BE2C (cell line): ENCODE measurements at regions not wholly inside any gene's neighbourhood (a gene's known extent, or its start where the extent isn't known, plus 50 kb on each side); places are given as distances from the start of the nearest gene placed in this dataset.

ENCODE experiments used
- DNase-seq: peaks from one replicate; pipeline ENCODE4 v3.0.0-alpha.2; 2020
- H3K27me3 ChIP-seq: fragments of 250-450 bp; sonication (Bioruptor Pico); 2 replicates; pipeline ENCODE4 v1.5.1; 2020; ENCODE audit warnings: mild to moderate bottlenecking
- H3K36me3 ChIP-seq: fragments of 250-450 bp; sonication (Bioruptor Pico); 2 replicates; pipeline ENCODE4 v1.5.1; 2020; ENCODE audit warnings: mild to moderate bottlenecking
- H3K4me1 ChIP-seq: fragments of 250-450 bp; sonication (Bioruptor Pico); 2 replicates; pipeline ENCODE4 v1.5.1; 2020
- H3K4me3 ChIP-seq: 2 replicates; pipeline ENCODE4 v1.5.1; 2011; ENCODE audit warnings: low read depth, low read length
- H3K9me3 ChIP-seq: fragments of 250-450 bp; sonication (Bioruptor Pico); 2 replicates; pipeline ENCODE4 v1.5.1; 2020
- TF ChIP-seq, protein P1 (sequence below): IDR thresholded peaks from 2 replicates; pipeline ENCODE4 v1.5.1; 2012; ENCODE audit warnings: mild to moderate bottlenecking, low read depth, low read length

DNA sequence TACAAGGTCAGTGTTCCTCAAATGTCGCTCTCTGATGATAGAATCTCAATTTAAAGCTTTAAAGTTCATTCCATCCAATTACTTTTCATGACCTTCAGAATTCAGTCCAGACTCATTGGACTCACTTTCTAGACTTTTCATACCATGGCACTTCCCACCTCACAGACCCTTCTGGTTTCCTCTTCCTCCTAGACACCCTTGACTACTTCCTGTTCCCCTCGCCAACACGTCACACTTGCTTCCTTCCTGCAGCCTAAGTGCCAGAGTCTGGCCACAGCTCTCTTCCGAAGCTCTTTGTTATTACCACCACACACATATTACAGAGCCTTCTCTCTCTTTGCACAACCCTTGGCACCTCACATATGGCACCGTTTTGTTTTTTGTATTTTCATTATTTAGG, 59.1 kb upstream of the UMPS start:
- TF ChIP-seq, protein P1, sequence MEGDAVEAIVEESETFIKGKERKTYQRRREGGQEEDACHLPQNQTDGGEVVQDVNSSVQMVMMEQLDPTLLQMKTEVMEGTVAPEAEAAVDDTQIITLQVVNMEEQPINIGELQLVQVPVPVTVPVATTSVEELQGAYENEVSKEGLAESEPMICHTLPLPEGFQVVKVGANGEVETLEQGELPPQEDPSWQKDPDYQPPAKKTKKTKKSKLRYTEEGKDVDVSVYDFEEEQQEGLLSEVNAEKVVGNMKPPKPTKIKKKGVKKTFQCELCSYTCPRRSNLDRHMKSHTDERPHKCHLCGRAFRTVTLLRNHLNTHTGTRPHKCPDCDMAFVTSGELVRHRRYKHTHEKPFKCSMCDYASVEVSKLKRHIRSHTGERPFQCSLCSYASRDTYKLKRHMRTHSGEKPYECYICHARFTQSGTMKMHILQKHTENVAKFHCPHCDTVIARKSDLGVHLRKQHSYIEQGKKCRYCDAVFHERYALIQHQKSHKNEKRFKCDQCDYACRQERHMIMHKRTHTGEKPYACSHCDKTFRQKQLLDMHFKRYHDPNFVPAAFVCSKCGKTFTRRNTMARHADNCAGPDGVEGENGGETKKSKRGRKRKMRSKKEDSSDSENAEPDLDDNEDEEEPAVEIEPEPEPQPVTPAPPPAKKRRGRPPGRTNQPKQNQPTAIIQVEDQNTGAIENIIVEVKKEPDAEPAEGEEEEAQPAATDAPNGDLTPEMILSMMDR, result no peak
- Histone ChIP-seq H3K27me3 (no peaks in the 10 kb centered on the region), H3K9me3 (no peaks in the 10 kb centered on the region), H3K4me1 (no peaks in the 10 kb centered on the region), H3K4me3 (no peak overlapping the region), H3K36me3 (peaks cover 26% of the 10 kb centered on the region)
- DNase-seq, result no peak

DNA sequence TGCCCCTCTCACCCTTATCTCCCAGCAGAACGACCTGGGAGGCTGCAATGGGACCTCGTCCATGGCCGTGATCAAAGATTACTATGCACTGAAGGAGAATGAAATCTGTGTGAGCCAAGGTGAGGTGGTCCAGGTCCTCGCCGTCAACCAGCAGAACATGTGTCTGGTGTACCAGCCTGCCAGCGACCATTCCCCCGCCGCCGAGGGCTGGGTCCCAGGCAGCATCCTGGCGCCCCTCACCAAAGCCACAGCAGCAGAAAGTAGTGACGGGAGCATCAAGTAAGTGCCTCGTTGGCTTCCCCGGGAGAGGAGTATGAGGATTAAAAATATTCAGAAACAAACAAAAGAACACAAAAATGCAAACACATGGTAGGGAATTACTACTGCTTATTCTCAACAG, 55.9 kb upstream of the UMPS start:
- Histone ChIP-seq H3K4me3 (no peak overlapping the region), H3K9me3 (no peaks in the 10 kb centered on the region), H3K27me3 (no peaks in the 10 kb centered on the region), H3K4me1 (no peaks in the 10 kb centered on the region), H3K36me3 (peaks cover 23% of the 10 kb centered on the region)
- TF ChIP-seq, protein P1, result no peak
- DNase-seq, result no peak

DNA sequence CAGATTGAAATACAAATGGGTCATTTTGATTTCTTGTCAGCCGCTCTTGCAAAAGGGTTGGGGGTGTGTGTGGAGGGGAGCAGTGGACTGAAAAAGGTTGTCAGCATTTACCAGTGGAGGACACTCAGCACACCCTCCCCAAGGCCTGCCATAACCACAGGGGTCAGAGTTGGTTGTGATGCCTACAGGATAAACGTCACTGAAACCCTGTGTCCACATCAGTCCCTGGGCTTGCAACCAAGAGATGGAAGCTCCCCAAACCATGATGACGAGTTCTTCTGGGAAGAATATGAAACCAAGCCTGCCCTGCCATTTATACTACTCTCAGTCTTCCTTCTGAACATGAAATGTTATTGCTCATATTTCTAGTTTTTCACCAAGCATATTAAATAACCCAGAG, 54.0 kb upstream of the UMPS start:
- H3K36me3 ChIP-seq, result peaks cover 23% of the 10 kb centered on the region
- no peak for DNase-seq
- TF ChIP-seq, protein P1, result no peak

GRCh38 chr3:124679048-124679638, 51.1 kb upstream of the UMPS start:
- Histone ChIP-seq H3K27me3 (no peaks in the 10 kb centered on the region), H3K4me3 (no peak overlapping the region), H3K9me3 (no peaks in the 10 kb centered on the region), H3K4me1 (no peaks in the 10 kb centered on the region), H3K36me3 (peaks cover 9% of the 10 kb centered on the region; the same call in 1 of the 2 replicates)
- no peak for DNase-seq
- TF ChIP-seq, protein P1, result no peak

More for the DNA sequence above, 54.0 kb upstream of the UMPS start:
- Histone ChIP-seq H3K9me3 (no peaks in the 10 kb centered on the region), H3K4me1 (no peaks in the 10 kb centered on the region), H3K4me3 (no peak overlapping the region), H3K27me3 (no peaks in the 10 kb centered on the region)
